KMS-11 (cell line): ENCODE measurements at regions not wholly inside any gene's neighbourhood (a gene's known extent, or its start where the extent isn't known, plus 50 kb on each side); places are given as distances from the start of the nearest gene placed in this dataset.

Source experiments
- H2AFZ ChIP-seq: fragments of 200-600 bp; sonication (generic); 2 replicates; pipeline ENCODE4 v1.6.1; 2016; ENCODE audit warnings: antibody characterized with exemption, mixed run types, low read depth
- H3K27ac ChIP-seq: fragments of 200-600 bp; sonication (generic); 2 replicates; pipeline ENCODE4 v1.6.1; 2016; ENCODE audit warnings: mild to moderate bottlenecking, mixed run types
- H3K27me3 ChIP-seq: fragments of 200-600 bp; sonication (generic); 2 replicates; pipeline ENCODE4 v1.6.1; 2017; ENCODE audit warnings: mild to moderate bottlenecking, low read depth, mixed run types, moderate library complexity; ENCODE audit not compliant: insufficient read depth
- H3K36me3 ChIP-seq: fragments of 200-600 bp; sonication (generic); 2 replicates; pipeline ENCODE4 v1.6.1; 2017; ENCODE audit warnings: mild to moderate bottlenecking, mixed run types; ENCODE audit not compliant: insufficient read depth
- H3K4me1 ChIP-seq: fragments of 200-600 bp; sonication (generic); 2 replicates; pipeline ENCODE4 v1.6.1; 2016; ENCODE audit warnings: mild to moderate bottlenecking, low read depth, mixed run types; ENCODE audit not compliant: poor library complexity, severe bottlenecking
- H3K4me2 ChIP-seq: fragments of 200-600 bp; sonication (generic); 2 replicates; pipeline ENCODE4 v1.7.0; 2016; ENCODE audit warnings: mild to moderate bottlenecking, mixed run types
- H3K4me3 ChIP-seq: fragments of 200-600 bp; sonication (generic); IDR thresholded peaks from 2 replicates; pipeline ENCODE4 v1.6.1; 2017; ENCODE audit warnings: low read depth, low read length, mixed read lengths; ENCODE audit not compliant: insufficient read depth
- H3K79me2 ChIP-seq: fragments of 200-600 bp; sonication (generic); 2 replicates; pipeline ENCODE4 v1.6.1; 2016; ENCODE audit warnings: low read depth, mixed run types; ENCODE audit not compliant: insufficient read depth
- H3K9ac ChIP-seq: fragments of 200-600 bp; sonication (generic); 2 replicates; pipeline ENCODE4 v1.6.1; 2016; ENCODE audit warnings: mild to moderate bottlenecking, mixed run types
- H4K20me1 ChIP-seq: fragments of 200-600 bp; sonication (generic); 2 replicates; pipeline ENCODE4 v1.6.1; 2016; ENCODE audit warnings: mild to moderate bottlenecking, mixed run types; ENCODE audit not compliant: insufficient read depth
- CTCF ChIP-seq: fragments of 200-600 bp; sonication (generic); conservative IDR thresholded peaks from 2 replicates; pipeline ENCODE4 v1.6.1; 2017; ENCODE audit warnings: low read depth, mild to moderate bottlenecking, antibody characterized with exemption, low read length, moderate library complexity, mixed read lengths

GRCh38 chr12:24307153-24307552 is 357.7 kb upstream of the SOX5 start:
- Histone ChIP-seq H3K9ac (no peak overlapping the region), H3K36me3 (no peaks in the 10 kb centered on the region), H3K4me1 (no peaks in the 10 kb centered on the region), H3K4me3 (no peak overlapping the region), H3K79me2 (no peaks in the 10 kb centered on the region), H3K27ac (no peak overlapping the region), H3K27me3 (no peaks in the 10 kb centered on the region), H2AFZ (no peak overlapping the region), H3K4me2 (no peak overlapping the region), H4K20me1 (no peaks in the 10 kb centered on the region)
- TF ChIP-seq CTCF: no peak

- Histone ChIP-seq H3K9ac (no peak overlapping the region), H3K27ac (no peak overlapping the region), H4K20me1 (no peaks in the 10 kb centered on the region), H3K27me3 (no peaks in the 10 kb centered on the region), H3K4me3 (no peak overlapping the region), H3K79me2 (no peaks in the 10 kb centered on the region), H3K4me2 (no peak overlapping the region), H3K4me1 (no peaks in the 10 kb centered on the region), H2AFZ (no peak overlapping the region), H3K36me3 (no peaks in the 10 kb centered on the region)
- TF ChIP-seq CTCF: no peak
Measured at GRCh38 chr12:24306001-24306400, 356.5 kb upstream of the SOX5 start.

- H3K27me3 ChIP-seq: no peaks in the 10 kb centered on the region
- no peak overlapping the region for H3K9ac ChIP-seq
- no peak overlapping the region for H2AFZ ChIP-seq
- H3K4me3 ChIP-seq: no peak overlapping the region
- no peak overlapping the region for H3K4me2 ChIP-seq
- no peak overlapping the region for H3K27ac ChIP-seq
- no peaks in the 10 kb centered on the region for H4K20me1 ChIP-seq
- TF ChIP-seq CTCF: no peak
- no peaks in the 10 kb centered on the region for H3K36me3 ChIP-seq
- no peaks in the 10 kb centered on the region for H3K79me2 ChIP-seq
- no peaks in the 10 kb centered on the region for H3K4me1 ChIP-seq
Measured at GRCh38 chr12:24304285-24304684, 354.8 kb upstream of the SOX5 start.

GRCh38 chr12:24302708-24303107 is 353.2 kb upstream of the SOX5 start:
- Histone ChIP-seq H3K4me3 (no peak overlapping the region), H3K36me3 (no peaks in the 10 kb centered on the region), H3K27me3 (no peaks in the 10 kb centered on the region), H2AFZ (no peak overlapping the region), H3K27ac (no peak overlapping the region), H3K4me1 (no peaks in the 10 kb centered on the region), H3K79me2 (no peaks in the 10 kb centered on the region), H4K20me1 (no peaks in the 10 kb centered on the region), H3K9ac (no peak overlapping the region), H3K4me2 (no peak overlapping the region)
- no peak for TF ChIP-seq CTCF

- Histone ChIP-seq H3K27me3 (no peaks in the 10 kb centered on the region), H4K20me1 (no peaks in the 10 kb centered on the region), H2AFZ (no peak overlapping the region), H3K9ac (no peak overlapping the region), H3K4me3 (no peak overlapping the region), H3K4me1 (no peaks in the 10 kb centered on the region), H3K4me2 (no peak overlapping the region), H3K27ac (no peak overlapping the region), H3K36me3 (no peaks in the 10 kb centered on the region), H3K79me2 (no peaks in the 10 kb centered on the region)
- no peak for TF ChIP-seq CTCF
Measured at GRCh38 chr12:24297516-24297915, 348.0 kb upstream of the SOX5 start.
